Panc1 (cell line): ENCODE measurements at regions not wholly inside any gene's neighbourhood (a gene's known extent, or its start where the extent isn't known, plus 50 kb on each side); places are given as distances from the start of the nearest gene placed in this dataset.

Experiments
- ATAC-seq: fragments of 200-7000 bp; cut with Tn5 transposase; 2 replicates; pipeline ENCODE4 v1.9.1; 2020; ENCODE audit warnings: mild to moderate bottlenecking, moderate library complexity
- BruUV-seq: library from RNA; stranded (reverse); fragments of 400-500 nt; replicated peaks from 2 replicates; lab custom pipeline; 2021; lab: Mats Ljungman, UMichigan
- CTCF ChIA-PET: fragments of 300-600 bp; sonication (Branson Sonifier 250); formaldehyde crosslinking; loops from one replicate; lab custom pipeline; 2022; ENCODE audit warnings: antibody characterized with exemption; lab: Charles Lee
- POLR2A ChIA-PET: fragments of 300-600 bp; sonication (Branson Sonifier 250); formaldehyde crosslinking; loops from one replicate; lab custom pipeline; 2022; ENCODE audit warnings: antibody characterized with exemption; lab: Charles Lee
- DNase-seq: peaks from one replicate; pipeline ENCODE4 v3.0.0-alpha.2; 2010; ENCODE audit warnings: low read depth, low spot score
- H3K27ac ChIP-seq: 2 replicates; pipeline ENCODE4 v1.5.1; 2011; ENCODE audit warnings: mild to moderate bottlenecking, low read length, inconsistent platforms
- H3K27me3 ChIP-seq: fragments of 200-500 bp; sonication (Bioruptor generic); 2 replicates; pipeline ENCODE4 v1.6.0; 2014; ENCODE audit warnings: low read length, inconsistent platforms; ENCODE audit not compliant: control insufficient read depth, insufficient read depth
- H3K36me3 ChIP-seq: fragments of 200-500 bp; sonication (Bioruptor generic); 2 replicates; pipeline ENCODE4 v1.5.1; 2014; ENCODE audit warnings: inconsistent platforms, mild to moderate bottlenecking, low read length, moderate library complexity; ENCODE audit not compliant: control insufficient read depth, insufficient read depth
- H3K4me1 ChIP-seq: 2 replicates; pipeline ENCODE4 v1.5.1; 2011; ENCODE audit warnings: inconsistent platforms, mild to moderate bottlenecking, low read length, moderate library complexity; ENCODE audit not compliant: control insufficient read depth, insufficient read depth
- H3K4me3 ChIP-seq, 2 experiments: 2 replicates each; pipeline ENCODE4 v1.5.1; 2011 to 2012; ENCODE audit warnings: low read depth in 2 of 2, low read length in 2 of 2, mild to moderate bottlenecking in 2 of 2, inconsistent platforms in 1 of 2, moderate library complexity in 1 of 2
- H3K9me3 ChIP-seq: fragments of 200-500 bp; sonication (Bioruptor generic); 2 replicates; pipeline ENCODE4 v1.5.1; 2014; ENCODE audit warnings: low read depth, mild to moderate bottlenecking, inconsistent platforms, low read length, moderate library complexity; ENCODE audit not compliant: control insufficient read depth, insufficient read depth
- POLR2AphosphoS5 ChIP-seq: IDR thresholded peaks from 2 replicates; pipeline ENCODE4 v1.6.1; 2012; ENCODE audit warnings: mild to moderate bottlenecking, low read depth, low read length, moderate library complexity
- SIN3A ChIP-seq: IDR thresholded peaks from 2 replicates; pipeline ENCODE4 v1.6.1; 2012; ENCODE audit warnings: low read depth, mild to moderate bottlenecking, low read length, moderate library complexity, borderline replicate concordance; ENCODE audit not compliant: insufficient read depth
- TCF7L2 ChIP-seq: IDR thresholded peaks from 2 replicates; pipeline ENCODE4 v1.6.1; 2011; ENCODE audit warnings: mild to moderate bottlenecking, low read depth, low read length, inconsistent platforms
- in situ Hi-C: cut with HindIII; loops from 2 replicates; pipeline ENCODE4 v1.10.0; 2016; ENCODE audit warnings: low sequenced_read_pairs, low pct_unique_long_range_greater_than_20kb
- intact Hi-C: fragments of 100-400 bp; cut with micrococcal nuclease; formaldehyde crosslinking; loops from one replicate; pipeline ENCODE4 v1.10.0; 2022; ENCODE audit not compliant: unreplicated experiment
- TF ChIP-seq, protein P1 (sequence below): fragments of 450-650 bp; IDR thresholded peaks from 2 replicates; pipeline ENCODE4 v1.5.1; 2017; ENCODE audit warnings: mild to moderate bottlenecking
- TF ChIP-seq, protein P2 (sequence below), 2 experiments: IDR thresholded peaks; 2 replicates each; pipeline ENCODE4 v1.6.1; 2011 to 2012; ENCODE audit warnings: low read depth in 2 of 2, control low read depth in 1 of 2, low read length in 1 of 2, mild to moderate bottlenecking in 1 of 2, moderate library complexity in 1 of 2; ENCODE audit not compliant: insufficient read depth in 1 of 2

DNA sequence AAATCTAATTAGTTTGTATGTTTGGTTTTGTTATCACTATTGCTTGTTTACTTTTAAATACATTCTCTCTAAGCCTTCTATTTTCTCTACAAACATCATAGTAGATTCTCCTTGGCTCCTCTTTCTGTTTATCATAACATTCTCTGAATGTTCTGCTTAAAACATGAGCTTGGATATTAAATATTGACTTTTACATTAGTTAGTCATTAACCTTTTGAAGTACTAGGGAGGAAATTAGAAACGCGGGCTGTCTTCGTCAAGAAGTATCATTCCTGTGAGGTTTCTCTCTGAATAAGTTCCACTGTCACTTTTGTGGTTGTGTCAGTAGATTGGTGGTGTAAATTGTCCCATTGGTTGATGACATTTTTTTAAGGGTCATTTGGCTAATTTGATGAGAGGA is 821.5 kb downstream of the EFNA5 start:
- Histone ChIP-seq H3K27me3 (no peaks in the 10 kb centered on the region), H3K27ac (no peak overlapping the region), H3K36me3 (no peaks in the 10 kb centered on the region), H3K9me3 (no peaks in the 10 kb centered on the region), H3K4me1 (no peaks in the 10 kb centered on the region), H3K4me3 (no peak overlapping the region)
- CTCF ChIA-PET, result no interaction called here
- in situ Hi-C loops (no loop called here), intact Hi-C loops (no loop called here)
- ATAC-seq, result no peak
- TF ChIP-seq TCF7L2 (no peak), POLR2AphosphoS5 (no peak)
- no TSS peak for BruUV-seq
- no peak for DNase-seq
- POLR2A ChIA-PET, result no interaction called here

DNA sequence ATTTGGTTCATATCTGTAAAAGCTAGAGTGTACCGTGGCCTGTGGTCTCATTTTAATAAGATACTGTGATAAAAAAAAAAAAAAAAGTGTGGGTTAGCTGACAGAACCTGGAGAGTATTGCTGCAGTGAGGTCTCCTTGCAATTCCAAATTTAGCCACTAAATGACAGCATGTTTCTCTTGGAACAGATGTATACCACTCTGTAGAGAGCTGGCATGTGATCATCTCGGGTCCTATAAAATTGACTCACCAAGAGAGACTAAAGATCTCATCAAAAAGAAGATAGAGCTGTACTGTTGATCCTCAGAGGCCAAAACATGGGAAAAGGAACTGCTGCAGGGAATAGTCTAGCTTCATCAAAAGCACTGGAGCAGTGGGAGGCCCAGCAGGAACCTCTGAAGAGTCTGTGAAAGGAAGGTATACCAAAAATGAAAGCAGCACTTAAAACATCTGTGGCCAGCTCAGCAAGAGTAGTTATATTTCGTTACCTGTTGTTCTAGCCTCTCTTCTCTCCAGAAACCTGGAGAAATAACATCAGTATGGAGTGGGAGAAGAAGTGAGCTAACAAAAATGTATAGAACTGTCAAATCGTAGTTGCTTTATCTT is 826.8 kb downstream of the EFNA5 start:
- Histone ChIP-seq H3K27ac (no peak overlapping the region), H3K9me3 (no peaks in the 10 kb centered on the region), H3K36me3 (no peaks in the 10 kb centered on the region), H3K27me3 (no peaks in the 10 kb centered on the region), H3K4me1 (no peaks in the 10 kb centered on the region), H3K4me3 (no peak overlapping the region)
- intact Hi-C loops, result no loop called here
- ATAC-seq (peak; percentile 70; the same call in 1 of the 2 replicates), DNase-seq (no peak)
- ChIA-PET POLR2A (no interaction called here), CTCF (no interaction called here)
- TF ChIP-seq, protein P1, sequence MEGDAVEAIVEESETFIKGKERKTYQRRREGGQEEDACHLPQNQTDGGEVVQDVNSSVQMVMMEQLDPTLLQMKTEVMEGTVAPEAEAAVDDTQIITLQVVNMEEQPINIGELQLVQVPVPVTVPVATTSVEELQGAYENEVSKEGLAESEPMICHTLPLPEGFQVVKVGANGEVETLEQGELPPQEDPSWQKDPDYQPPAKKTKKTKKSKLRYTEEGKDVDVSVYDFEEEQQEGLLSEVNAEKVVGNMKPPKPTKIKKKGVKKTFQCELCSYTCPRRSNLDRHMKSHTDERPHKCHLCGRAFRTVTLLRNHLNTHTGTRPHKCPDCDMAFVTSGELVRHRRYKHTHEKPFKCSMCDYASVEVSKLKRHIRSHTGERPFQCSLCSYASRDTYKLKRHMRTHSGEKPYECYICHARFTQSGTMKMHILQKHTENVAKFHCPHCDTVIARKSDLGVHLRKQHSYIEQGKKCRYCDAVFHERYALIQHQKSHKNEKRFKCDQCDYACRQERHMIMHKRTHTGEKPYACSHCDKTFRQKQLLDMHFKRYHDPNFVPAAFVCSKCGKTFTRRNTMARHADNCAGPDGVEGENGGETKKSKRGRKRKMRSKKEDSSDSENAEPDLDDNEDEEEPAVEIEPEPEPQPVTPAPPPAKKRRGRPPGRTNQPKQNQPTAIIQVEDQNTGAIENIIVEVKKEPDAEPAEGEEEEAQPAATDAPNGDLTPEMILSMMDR, result peak; percentile 39; the same call in 1 of the 2 replicates
- TF ChIP-seq TCF7L2, result no peak
- in situ Hi-C loops, result no loop called here
- BruUV-seq, result no TSS peak

DNA sequence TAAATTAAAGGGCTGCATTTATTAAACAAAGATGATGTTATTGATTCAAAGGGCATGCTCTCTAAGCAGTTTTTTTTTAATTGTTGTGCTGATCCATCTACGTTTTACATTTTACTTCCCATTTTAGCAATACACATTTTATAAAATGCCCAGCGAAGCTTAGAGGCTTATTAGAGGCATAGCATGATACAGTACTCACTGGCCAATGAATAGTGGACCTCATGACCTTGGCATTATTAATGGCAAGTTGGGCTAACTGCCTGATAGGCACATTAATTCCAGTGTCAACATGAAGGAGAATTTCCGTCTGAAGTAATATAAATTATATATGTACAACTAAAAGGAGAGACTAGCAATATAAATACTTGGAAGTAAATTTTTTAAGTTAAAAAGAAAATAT is 837.2 kb downstream of the EFNA5 start:
- no TSS peak for BruUV-seq
- TF ChIP-seq POLR2AphosphoS5 (no peak), TCF7L2 (no peak), SIN3A (no peak)
- TF ChIP-seq, protein P2, sequence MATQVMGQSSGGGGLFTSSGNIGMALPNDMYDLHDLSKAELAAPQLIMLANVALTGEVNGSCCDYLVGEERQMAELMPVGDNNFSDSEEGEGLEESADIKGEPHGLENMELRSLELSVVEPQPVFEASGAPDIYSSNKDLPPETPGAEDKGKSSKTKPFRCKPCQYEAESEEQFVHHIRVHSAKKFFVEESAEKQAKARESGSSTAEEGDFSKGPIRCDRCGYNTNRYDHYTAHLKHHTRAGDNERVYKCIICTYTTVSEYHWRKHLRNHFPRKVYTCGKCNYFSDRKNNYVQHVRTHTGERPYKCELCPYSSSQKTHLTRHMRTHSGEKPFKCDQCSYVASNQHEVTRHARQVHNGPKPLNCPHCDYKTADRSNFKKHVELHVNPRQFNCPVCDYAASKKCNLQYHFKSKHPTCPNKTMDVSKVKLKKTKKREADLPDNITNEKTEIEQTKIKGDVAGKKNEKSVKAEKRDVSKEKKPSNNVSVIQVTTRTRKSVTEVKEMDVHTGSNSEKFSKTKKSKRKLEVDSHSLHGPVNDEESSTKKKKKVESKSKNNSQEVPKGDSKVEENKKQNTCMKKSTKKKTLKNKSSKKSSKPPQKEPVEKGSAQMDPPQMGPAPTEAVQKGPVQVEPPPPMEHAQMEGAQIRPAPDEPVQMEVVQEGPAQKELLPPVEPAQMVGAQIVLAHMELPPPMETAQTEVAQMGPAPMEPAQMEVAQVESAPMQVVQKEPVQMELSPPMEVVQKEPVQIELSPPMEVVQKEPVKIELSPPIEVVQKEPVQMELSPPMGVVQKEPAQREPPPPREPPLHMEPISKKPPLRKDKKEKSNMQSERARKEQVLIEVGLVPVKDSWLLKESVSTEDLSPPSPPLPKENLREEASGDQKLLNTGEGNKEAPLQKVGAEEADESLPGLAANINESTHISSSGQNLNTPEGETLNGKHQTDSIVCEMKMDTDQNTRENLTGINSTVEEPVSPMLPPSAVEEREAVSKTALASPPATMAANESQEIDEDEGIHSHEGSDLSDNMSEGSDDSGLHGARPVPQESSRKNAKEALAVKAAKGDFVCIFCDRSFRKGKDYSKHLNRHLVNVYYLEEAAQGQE (IDR thresholded peaks at IDR 0.05; ENCODE audit: insufficient read depth in 1 of 2, low read depth in 2 of 2, low read length in 1 of 2), result no peak
- TF ChIP-seq, protein P1, result no peak
- no peak overlapping the region for H3K4me3 ChIP-seq
- ATAC-seq (no peak), DNase-seq (no peak)
- H3K27ac ChIP-seq, result no peak overlapping the region
- ChIA-PET CTCF (no interaction called here), POLR2A (no interaction called here)
- H3K4me1 ChIP-seq, result no peaks in the 10 kb centered on the region
- intact Hi-C loops (no loop called here), in situ Hi-C loops (no loop called here)
- H3K27me3 ChIP-seq, result no peaks in the 10 kb centered on the region
- no peaks in the 10 kb centered on the region for H3K9me3 ChIP-seq
- H3K36me3 ChIP-seq, result no peaks in the 10 kb centered on the region
